GM19468 (cell line): ENCODE measurements at regions not wholly inside any gene's neighbourhood (a gene's known extent, or its start where the extent isn't known, plus 50 kb on each side); places are given as distances from the start of the nearest gene placed in this dataset.
"Not testable (repeated sequence)": the region's sequence is repeated elsewhere in the genome, so short reads cannot be mapped to it uniquely, and the experiment has no call there.

ENCODE experiments used
- ATAC-seq: cut with Tn5 transposase; IDR thresholded peaks from one replicate; pipeline ENCODE4 v1.9.1; 2021; ENCODE audit warnings: mild to moderate bottlenecking, moderate library complexity, moderate number of reproducible peaks; ENCODE audit not compliant: unreplicated experiment; ENCODE audit errors: extremely low read depth

- no peak for ATAC-seq
Measured at GRCh38 chr10:61195211-61195610, 251.2 kb upstream of the RHOBTB1 start.

- not testable (repeated sequence) for ATAC-seq
Measured at GRCh38 chr10:61192589-61192988, 248.6 kb upstream of the RHOBTB1 start.

GRCh38 chr10:61192042-61192441 is 248.1 kb upstream of the RHOBTB1 start:
- ATAC-seq: no peak

DNA sequence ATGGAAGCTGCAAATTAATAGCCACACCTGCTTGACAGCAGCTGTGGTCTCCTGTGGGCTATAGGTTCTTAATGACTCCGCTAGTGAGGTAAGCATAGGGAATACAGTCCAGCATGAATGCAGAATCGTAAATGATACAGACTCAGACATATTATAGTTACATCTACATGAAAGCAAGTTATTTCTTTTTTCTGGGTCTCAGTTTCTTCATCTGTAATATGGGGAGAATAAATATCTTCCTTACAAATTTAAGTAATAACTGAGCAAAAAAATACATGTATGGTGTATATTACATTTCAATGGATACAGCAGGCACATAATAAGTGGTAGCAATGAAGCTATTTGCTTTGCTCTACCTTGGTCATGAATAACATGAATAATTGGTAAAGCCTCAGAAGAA is 245.9 kb upstream of the RHOBTB1 start:
- no peak for ATAC-seq

DNA sequence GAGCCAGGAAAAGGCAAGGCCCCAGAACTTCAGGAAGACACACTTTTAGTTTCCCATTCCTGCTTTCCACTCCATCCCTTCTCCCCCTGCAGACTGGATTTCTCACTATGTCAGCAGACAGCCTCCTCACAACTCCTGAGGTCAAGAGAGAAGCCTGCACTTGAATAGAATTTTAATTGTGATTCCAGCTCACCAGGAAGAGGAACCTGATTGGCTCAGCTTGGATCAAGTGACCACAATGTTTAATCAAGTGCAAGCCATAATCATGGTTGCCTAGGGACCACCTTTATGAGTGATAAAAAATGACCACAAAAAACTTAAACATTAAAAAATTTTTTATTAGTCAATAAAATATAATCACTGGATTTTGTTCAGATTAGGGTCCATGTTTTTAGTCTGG is 244.7 kb upstream of the RHOBTB1 start:
- ATAC-seq: no peak

DNA sequence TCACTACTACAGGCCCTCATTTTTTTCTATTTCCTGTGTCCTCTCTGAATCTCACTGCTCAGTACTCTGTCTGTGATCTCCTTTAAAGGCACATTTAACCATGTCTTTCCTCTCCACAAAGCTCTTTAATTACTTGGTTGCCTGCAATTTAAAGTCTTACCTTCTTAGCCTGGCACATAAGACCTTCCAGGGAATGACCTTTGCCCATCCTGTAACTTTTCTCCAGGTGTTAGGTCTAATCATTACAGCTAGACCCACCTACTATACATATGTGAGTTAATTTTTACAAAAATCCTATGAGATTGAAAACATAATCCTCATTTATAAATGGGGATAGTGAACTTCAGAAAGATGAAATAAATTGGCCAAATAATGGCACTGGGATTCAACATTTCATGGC is 244.1 kb upstream of the RHOBTB1 start:
- ATAC-seq: no peak

- no peak for ATAC-seq
Measured at GRCh38 chr10:61187601-61188000, 243.6 kb upstream of the RHOBTB1 start.

DNA sequence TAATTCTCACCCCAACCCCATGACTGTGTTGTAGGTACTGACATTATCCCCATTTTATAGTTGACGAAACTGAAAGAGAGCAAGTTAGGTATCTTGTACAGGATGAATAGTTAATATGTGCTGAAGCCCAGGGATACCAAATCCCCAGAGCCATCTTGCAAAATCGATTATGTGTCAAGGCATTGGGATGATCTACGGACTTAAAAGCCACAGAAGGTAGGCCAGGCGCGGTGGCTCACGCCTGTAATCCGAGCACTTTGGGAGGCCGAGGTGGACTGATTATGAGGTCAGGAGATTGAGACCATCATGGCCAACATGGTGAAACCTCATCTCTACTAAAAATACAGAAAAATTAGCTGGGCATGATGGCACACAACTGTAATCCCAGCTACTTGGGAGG is 242.4 kb upstream of the RHOBTB1 start:
- no peak for ATAC-seq

DNA sequence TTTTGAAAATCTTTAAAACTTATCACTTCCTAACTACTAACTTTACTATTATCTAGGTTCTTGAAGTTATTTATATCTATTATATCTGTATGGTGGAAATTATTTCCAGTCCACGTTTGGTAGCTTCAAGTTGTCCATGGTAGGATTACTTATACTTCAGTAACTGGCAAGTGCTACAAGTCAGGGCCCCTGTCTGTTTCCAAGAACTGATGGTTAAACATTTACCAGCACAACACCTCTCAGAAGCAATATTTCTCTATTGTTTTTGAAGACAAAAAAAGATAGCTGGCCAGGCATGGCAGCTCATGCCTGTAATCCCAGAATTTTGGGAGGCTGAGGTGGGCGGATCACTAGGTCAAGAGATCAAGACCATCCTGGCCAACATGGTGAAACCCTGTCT is 240.4 kb upstream of the RHOBTB1 start:
- ATAC-seq: no peak

DNA sequence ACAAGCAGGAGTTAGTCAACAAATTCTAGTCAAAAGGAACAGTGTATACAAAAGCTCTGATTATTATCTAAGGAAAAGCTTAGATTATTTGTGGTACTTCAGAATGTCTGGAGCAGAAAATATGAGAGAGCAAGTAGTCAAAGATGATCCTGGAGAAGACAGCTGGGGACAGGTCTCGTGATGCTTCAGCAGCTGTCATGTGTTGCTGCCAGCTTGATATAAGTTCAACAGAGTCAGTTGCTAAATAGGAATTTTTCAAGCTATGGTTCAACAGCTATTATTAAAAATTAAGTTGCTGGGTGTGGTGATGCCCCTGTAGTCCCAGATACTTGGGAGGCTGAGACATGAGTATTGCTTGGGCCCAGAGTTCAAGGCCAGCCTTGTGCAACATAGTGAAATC is 240.0 kb upstream of the RHOBTB1 start:
- no peak for ATAC-seq

DNA sequence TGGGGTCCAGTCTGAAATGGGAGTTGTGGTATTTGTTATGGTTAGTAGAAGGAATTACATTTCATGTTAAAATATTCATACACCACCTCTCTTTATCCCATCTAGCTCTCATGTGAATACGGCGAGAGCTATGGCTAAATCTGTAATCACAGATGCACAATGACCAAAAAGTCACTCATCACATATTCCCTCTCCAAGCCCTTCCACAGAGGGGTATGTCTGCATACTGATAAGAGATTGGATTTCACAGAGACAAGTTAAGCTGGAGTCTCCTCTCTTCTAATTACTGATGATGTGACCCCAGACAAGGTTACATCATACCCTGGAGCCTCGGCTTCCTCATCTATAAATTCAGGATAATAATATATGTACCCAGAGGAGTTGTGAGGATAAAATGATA is 237.8 kb upstream of the RHOBTB1 start:
- ATAC-seq: no peak

DNA sequence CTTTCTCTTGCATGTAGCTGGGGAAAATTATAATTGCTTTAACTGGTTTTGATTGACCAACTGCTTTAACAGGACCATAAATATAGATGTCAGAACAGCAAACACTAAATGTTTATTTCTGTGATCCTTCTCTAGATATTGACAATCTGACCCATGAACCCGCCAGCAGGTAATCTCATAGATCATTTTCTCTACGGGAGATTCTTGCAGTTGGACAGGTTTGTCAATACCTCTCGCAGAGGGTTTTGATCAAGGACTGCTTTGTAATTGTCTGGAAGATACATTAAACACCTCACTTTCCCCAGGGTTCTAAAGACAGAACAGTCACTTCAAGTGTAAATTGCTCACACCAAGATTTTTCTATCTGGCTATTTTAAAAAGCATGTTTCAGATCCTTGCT is 235.8 kb upstream of the RHOBTB1 start:
- ATAC-seq: no peak

DNA sequence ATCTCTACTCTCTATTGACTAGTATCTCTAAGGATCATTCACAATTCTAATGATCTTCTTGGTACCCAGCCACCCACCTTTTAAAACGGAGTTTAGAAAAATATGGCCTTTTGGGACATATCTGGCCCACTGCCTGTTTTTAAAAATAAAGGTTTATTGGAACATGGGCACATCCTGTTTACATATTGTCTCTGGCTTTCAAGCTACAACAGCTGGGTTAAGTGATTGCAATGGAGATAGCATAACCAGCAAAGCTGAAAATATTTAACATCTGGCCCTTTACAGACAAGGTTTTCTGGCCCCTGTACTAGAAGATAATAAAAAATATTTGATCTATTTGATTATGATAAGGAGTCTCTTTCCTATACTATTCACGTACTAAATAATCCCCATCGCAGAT is 232.4 kb upstream of the RHOBTB1 start:
- ATAC-seq: no peak

DNA sequence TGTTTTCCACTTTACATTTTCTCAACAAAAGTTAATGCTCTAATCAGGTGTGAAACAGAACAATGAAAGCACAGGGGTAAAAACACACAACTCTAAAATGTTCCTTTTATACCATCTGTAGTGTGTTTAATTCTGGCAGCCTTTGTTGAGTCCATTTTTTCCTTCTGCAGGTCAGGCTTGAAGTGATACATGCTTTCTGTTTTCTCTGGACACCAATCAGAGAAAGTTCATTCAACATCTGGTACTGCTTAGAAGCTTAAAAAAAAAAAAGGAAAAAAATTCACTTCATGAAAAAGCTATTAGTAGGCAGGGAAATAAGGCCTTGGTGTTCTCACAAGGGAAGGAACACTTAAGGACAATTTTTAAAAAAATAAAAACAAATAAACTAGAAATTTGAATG is 231.3 kb upstream of the RHOBTB1 start:
- ATAC-seq: no peak

- no peak for ATAC-seq
Measured at GRCh38 chr10:61173450-61173849, 229.5 kb upstream of the RHOBTB1 start.

DNA sequence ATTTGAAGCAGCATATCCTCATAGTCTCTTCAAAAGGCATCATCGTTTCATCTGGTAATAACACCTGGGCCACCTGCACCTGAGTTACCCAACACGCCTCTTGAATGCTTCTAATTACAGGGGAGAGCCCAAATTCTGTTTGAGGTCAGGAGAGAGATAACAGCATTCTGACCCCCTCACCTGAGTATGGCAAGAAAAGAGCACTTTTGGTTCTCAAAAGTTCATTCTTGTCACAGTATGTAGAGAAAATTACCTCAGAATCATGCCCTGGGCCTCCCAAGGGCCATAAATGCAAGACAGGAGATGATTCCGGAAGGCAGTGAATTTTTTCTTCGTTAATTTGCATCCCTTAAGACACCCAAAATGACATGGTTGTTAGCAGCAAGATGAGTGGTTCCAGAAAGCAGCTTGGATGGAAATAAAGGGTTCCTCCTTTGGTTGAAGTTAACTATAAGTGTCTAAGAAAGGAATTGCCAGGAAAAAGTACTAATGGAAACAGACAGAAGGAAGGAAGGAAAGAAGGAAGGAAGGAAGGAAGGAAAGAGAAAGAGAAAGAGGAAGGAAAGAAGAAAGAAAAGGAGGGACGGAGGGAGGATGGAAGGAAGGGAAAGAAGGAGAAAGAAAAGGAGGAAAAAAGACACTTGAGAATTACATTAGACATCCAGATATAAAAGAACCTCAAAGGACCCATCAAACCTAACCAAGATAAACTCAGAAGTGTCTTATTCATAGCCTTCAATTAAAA is 228.4 kb upstream of the RHOBTB1 start:
- ATAC-seq: no peak

DNA sequence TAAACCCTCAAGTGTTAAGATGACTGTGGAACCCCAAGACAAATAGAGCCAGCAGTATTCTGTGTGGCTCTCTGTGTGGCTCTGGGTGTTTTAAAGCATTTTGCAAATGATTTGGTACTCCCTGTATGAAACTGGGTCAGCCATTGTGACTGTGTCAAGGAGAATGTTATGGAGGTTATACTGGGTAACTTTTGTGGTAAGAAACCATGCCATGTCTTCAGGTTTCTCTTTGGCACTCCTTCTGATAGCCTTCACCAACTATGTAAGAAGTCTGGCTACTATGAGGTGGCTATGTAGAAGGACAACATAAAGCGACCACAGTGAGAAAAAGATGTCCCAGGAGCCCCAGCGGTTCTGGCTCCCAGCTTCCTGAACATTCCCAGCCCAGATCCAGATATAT is 226.6 kb upstream of the RHOBTB1 start:
- no peak for ATAC-seq

DNA sequence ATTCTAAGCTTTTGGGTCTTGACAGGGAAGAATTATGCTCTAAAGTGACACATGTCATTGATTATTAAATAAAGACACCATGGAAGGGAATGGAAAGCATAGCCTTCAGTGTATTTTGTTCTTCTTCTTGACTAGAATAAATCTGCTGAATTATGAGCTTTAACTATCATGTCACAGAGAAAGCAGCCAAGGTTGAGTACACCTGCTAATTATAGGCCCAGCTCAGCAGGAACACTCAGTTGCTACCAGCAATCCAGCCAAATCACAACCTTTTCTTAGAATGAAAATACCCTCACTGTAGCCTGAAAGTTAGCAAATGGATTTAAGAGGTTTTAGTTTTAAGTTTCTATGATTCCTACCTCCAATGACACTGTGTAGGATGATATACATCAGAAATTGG is 225.3 kb upstream of the RHOBTB1 start:
- no peak for ATAC-seq

DNA sequence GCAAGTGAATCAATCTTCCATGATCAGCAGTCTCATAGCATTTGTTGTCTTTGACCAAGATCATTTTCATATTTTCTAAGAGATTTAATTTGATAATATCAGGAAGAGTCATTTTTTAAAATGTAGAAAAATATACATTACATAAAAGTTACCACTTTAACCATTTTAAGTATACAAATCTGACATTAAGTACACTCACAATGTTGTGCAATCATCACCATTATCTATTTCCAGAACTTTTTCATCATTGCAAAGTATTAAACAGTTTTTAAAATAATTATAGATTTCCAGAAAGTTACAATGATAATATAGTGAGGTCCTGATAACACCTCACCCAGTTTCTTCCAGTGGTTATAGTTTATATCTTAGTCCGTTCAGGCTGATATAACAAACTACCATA is 222.5 kb upstream of the RHOBTB1 start:
- no peak for ATAC-seq

DNA sequence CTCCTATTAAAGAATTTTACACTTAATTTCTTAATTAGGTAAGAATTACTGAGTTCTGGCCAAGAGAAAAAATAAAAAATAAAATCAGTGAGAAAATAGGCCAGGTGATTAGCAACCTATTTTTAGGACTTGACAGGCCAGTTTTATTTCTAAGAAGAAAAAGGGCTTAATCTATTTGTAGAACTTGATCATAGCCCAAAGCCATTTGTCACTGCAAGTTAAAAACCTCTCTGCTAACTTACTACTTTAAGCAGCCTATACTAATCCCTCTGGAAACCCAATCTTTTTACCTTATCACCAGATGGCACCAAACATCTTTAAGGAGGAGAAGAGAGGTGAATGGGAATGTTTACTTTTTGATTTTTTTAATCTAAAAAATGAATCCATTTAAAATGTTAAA is 222.1 kb upstream of the RHOBTB1 start:
- no peak for ATAC-seq

- no peak for ATAC-seq
Measured at GRCh38 chr10:61164458-61165160, 220.6 kb upstream of the RHOBTB1 start.

- ATAC-seq: no peak
Measured at GRCh38 chr10:61163403-61163802, 219.4 kb upstream of the RHOBTB1 start.
